ENCODE measurements at regions not wholly inside any gene's neighbourhood (a gene's known extent, or its start where the extent isn't known, plus 50 kb on each side); places are given as distances from the start of the nearest gene placed in this dataset.
"Not testable (repeated sequence)": the region's sequence is repeated elsewhere in the genome, so short reads cannot be mapped to it uniquely, and the experiment has no call there.

- TF ChIP-seq, protein P1, sequence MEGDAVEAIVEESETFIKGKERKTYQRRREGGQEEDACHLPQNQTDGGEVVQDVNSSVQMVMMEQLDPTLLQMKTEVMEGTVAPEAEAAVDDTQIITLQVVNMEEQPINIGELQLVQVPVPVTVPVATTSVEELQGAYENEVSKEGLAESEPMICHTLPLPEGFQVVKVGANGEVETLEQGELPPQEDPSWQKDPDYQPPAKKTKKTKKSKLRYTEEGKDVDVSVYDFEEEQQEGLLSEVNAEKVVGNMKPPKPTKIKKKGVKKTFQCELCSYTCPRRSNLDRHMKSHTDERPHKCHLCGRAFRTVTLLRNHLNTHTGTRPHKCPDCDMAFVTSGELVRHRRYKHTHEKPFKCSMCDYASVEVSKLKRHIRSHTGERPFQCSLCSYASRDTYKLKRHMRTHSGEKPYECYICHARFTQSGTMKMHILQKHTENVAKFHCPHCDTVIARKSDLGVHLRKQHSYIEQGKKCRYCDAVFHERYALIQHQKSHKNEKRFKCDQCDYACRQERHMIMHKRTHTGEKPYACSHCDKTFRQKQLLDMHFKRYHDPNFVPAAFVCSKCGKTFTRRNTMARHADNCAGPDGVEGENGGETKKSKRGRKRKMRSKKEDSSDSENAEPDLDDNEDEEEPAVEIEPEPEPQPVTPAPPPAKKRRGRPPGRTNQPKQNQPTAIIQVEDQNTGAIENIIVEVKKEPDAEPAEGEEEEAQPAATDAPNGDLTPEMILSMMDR (conservative IDR thresholded peaks at IDR 0.05): not testable (repeated sequence)
- not testable (repeated sequence) for TF ChIP-seq EZH2 (IDR thresholded peaks at IDR 0.05; ENCODE audit: low read depth)
Observed at GRCh38 chr4:153106736-153107135, 97.5 kb upstream of the TRIM2 start.

All from PC-9 (cell line).